ENCODE measurements at regions not wholly inside any gene's neighbourhood (a gene's known extent, or its start where the extent isn't known, plus 50 kb on each side); places are given as distances from the start of the nearest gene placed in this dataset.

DNA sequence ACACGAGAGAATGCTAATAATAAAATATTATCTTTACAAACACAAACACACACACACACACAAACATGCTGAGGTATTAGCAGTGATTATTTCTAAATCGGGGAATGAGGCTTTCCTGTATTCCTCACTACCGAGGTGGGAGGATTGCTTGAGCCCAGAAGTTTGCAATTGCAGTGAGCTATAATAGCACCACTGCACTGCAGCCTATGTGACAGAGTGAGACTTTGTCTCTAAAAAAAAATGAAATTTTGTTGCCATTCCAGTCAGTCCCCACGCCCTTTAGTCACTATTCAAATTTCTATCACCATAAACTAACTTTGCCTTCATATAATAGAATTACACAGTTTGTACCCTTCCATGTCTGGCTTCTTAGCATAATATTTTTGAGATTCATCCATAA, 456.5 kb upstream of the CPEB2 start:
- no peaks in the 10 kb centered on the region for H3K27me3 ChIP-seq (ENCODE audit: control insufficient read depth, insufficient read depth, low read length, poor library complexity, severe bottlenecking)
- H3K36me3 ChIP-seq (ENCODE audit: control insufficient read depth, insufficient read depth, low read length) = no peaks in the 10 kb centered on the region
- H3K4me1 Mint-ChIP-seq = no peaks in the 10 kb centered on the region
- peaks cover 12% of the 10 kb centered on the region for H3K9me3 Mint-ChIP-seq
- no peak overlapping the region for H3K9ac ChIP-seq (ENCODE audit: extremely low read depth, low read length, poor library complexity, severe bottlenecking)
- DNase-seq = no peak
- H3K4me3 Mint-ChIP-seq = no peak overlapping the region
- H3K27ac ChIP-seq (ENCODE audit: low read depth, low read length) = no peak overlapping the region
- no peak overlapping the region for H3K4me3 ChIP-seq (ENCODE audit: low read length)
- H3K27ac Mint-ChIP-seq = no peak overlapping the region
- no peaks in the 10 kb centered on the region for H3K9me3 ChIP-seq (ENCODE audit: control insufficient read depth, low read length)
- TF ChIP-seq, protein P1, sequence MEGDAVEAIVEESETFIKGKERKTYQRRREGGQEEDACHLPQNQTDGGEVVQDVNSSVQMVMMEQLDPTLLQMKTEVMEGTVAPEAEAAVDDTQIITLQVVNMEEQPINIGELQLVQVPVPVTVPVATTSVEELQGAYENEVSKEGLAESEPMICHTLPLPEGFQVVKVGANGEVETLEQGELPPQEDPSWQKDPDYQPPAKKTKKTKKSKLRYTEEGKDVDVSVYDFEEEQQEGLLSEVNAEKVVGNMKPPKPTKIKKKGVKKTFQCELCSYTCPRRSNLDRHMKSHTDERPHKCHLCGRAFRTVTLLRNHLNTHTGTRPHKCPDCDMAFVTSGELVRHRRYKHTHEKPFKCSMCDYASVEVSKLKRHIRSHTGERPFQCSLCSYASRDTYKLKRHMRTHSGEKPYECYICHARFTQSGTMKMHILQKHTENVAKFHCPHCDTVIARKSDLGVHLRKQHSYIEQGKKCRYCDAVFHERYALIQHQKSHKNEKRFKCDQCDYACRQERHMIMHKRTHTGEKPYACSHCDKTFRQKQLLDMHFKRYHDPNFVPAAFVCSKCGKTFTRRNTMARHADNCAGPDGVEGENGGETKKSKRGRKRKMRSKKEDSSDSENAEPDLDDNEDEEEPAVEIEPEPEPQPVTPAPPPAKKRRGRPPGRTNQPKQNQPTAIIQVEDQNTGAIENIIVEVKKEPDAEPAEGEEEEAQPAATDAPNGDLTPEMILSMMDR (conservative IDR thresholded peaks at IDR 0.05) = no peak
- 91 to 100% methylated on average over 1 to 4 of the region's 4 CpGs for WGBS, 2 experiments (ENCODE audit: insufficient coverage in 1 of 2, insufficient read length in 1 of 2)
- no peaks in the 10 kb centered on the region for H3K27me3 Mint-ChIP-seq (ENCODE audit: insufficient read depth)
- H3K4me1 ChIP-seq (ENCODE audit: control insufficient read depth, insufficient read depth, low read length) = no peaks in the 10 kb centered on the region
- H3K36me3 Mint-ChIP-seq (ENCODE audit: low read depth) = no peaks in the 10 kb centered on the region

GRCh38 chr4:14552119-14552518, 450.2 kb upstream of the CPEB2 start:
- H3K9me3 ChIP-seq (ENCODE audit: control insufficient read depth, low read length) = no peaks in the 10 kb centered on the region
- H3K4me3 ChIP-seq (ENCODE audit: low read length) = no peak overlapping the region
- peaks cover 5% of the 10 kb centered on the region for H3K4me1 ChIP-seq (ENCODE audit: control insufficient read depth, insufficient read depth, low read length)
- H3K27ac ChIP-seq (ENCODE audit: low read depth, low read length) = no peak overlapping the region
- H3K27me3 ChIP-seq (ENCODE audit: control insufficient read depth, insufficient read depth, low read length, poor library complexity, severe bottlenecking) = no peaks in the 10 kb centered on the region
- no peak overlapping the region for H3K9ac ChIP-seq (ENCODE audit: extremely low read depth, low read length, poor library complexity, severe bottlenecking)
- no peaks in the 10 kb centered on the region for H3K36me3 Mint-ChIP-seq (ENCODE audit: low read depth)
- 95 to 100% methylated on average over 3 to 6 of the region's 6 CpGs for WGBS, 2 experiments (ENCODE audit: insufficient coverage in 1 of 2, insufficient read length in 1 of 2)
- DNase-seq = no peak
- H3K9me3 Mint-ChIP-seq = peaks cover 4% of the 10 kb centered on the region
- peaks cover 9% of the 10 kb centered on the region for H3K4me1 Mint-ChIP-seq
- no peaks in the 10 kb centered on the region for H3K27me3 Mint-ChIP-seq (ENCODE audit: insufficient read depth)
- no peak overlapping the region for H3K4me3 Mint-ChIP-seq
- H3K36me3 ChIP-seq (ENCODE audit: control insufficient read depth, insufficient read depth, low read length) = no peaks in the 10 kb centered on the region
- H3K27ac Mint-ChIP-seq = no peak overlapping the region
- TF ChIP-seq, protein P1 (conservative IDR thresholded peaks at IDR 0.05) = no peak

GRCh38 chr4:14559646-14560045, 442.6 kb upstream of the CPEB2 start:
- Mint-ChIP-seq H3K27me3 (ENCODE audit: insufficient read depth) (no peaks in the 10 kb centered on the region), H3K4me3 (no peak overlapping the region), H3K9me3 (no peaks in the 10 kb centered on the region), H3K4me1 (peaks cover 16% of the 10 kb centered on the region), H3K27ac (no peak overlapping the region), H3K36me3 (ENCODE audit: low read depth) (no peaks in the 10 kb centered on the region)
- DNase-seq = no peak
- 93% methylated on average over 2 of the region's 2 CpGs; no CpG with 5 or more reads in 1 of the 2 experiments for WGBS, 2 experiments (ENCODE audit: insufficient coverage in 1 of 2, insufficient read length in 1 of 2)
- Histone ChIP-seq H3K9me3 (ENCODE audit: control insufficient read depth, low read length) (no peaks in the 10 kb centered on the region), H3K27me3 (ENCODE audit: control insufficient read depth, insufficient read depth, low read length, poor library complexity, severe bottlenecking) (no peaks in the 10 kb centered on the region), H3K4me1 (ENCODE audit: control insufficient read depth, insufficient read depth, low read length) (peaks cover 5% of the 10 kb centered on the region), H3K9ac (ENCODE audit: extremely low read depth, low read length, poor library complexity, severe bottlenecking) (no peak overlapping the region), H3K27ac (ENCODE audit: low read depth, low read length) (no peak overlapping the region), H3K36me3 (ENCODE audit: control insufficient read depth, insufficient read depth, low read length) (no peaks in the 10 kb centered on the region), H3K4me3 (ENCODE audit: low read length) (no peak overlapping the region)
- TF ChIP-seq, protein P1 (conservative IDR thresholded peaks at IDR 0.05) = no peak
